ENCODE measurements at regions not wholly inside any gene's neighbourhood (a gene's known extent, or its start where the extent isn't known, plus 50 kb on each side); places are given as distances from the start of the nearest gene placed in this dataset.

DNA sequence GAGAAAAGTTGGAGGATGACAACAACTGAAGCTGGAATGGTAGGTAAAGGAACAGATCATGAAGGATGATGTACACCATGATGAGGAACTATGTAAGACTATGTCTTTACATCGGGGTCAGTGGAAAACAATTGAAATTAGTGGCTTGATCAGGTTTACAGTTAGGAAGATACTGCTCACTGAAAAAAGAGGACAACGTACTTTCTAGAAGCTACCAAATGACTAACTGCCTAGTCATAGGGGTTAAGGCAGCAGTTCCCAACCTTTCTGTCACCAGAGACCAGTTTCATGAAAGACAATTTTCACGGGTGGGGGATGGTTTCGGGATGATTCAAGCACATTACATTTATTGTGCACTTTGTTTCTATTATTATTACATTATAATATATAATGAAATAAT, 91.6 kb upstream of the ANKRD1 start:
- TF ChIP-seq RAD21 (IDR thresholded peaks at IDR 0.05; ENCODE audit: low read depth) (no peak), EP300 (IDR thresholded peaks at IDR 0.05; ENCODE audit: borderline replicate concordance) (no peak), CREB1 (IDR thresholded peaks at IDR 0.05; ENCODE audit: low read depth) (no peak), FOXM1 (IDR thresholded peaks at IDR 0.05; ENCODE audit: borderline replicate concordance, low read depth) (no peak), ZBTB7A (IDR thresholded peaks at IDR 0.05; ENCODE audit: low read depth) (no peak)
- TF ChIP-seq, protein P1, sequence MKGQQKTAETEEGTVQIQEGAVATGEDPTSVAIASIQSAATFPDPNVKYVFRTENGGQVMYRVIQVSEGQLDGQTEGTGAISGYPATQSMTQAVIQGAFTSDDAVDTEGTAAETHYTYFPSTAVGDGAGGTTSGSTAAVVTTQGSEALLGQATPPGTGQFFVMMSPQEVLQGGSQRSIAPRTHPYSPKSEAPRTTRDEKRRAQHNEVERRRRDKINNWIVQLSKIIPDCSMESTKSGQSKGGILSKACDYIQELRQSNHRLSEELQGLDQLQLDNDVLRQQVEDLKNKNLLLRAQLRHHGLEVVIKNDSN (IDR thresholded peaks at IDR 0.05) = no peak
- TF ChIP-seq, protein P2, sequence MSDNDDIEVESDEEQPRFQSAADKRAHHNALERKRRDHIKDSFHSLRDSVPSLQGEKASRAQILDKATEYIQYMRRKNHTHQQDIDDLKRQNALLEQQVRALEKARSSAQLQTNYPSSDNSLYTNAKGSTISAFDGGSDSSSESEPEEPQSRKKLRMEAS (IDR thresholded peaks at IDR 0.05) = no peak

DNA sequence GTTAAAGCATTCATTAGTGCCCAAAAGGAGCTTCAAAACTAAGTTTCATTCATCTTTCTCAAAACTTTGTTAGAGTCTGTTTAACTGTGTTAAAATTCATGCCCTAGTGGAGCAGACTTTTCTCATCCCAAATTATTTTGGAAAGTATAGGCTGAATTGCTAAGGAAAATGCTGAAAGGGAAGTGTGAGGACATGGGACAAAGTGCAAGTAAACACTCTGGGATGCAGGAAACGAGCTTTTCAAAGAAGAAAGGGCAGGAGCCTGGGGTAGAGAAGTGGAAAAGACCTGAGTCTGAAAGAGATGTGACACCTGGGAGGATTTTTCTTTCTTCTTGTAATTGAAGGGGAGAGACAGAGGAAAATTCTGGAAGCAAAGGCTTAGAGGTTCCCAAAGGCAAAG, 93.1 kb upstream of the ANKRD1 start:
- TF ChIP-seq EGR1 (IDR thresholded peaks at IDR 0.05) (no peak), YY1 (IDR thresholded peaks at IDR 0.05; ENCODE audit: low read depth) (no peak), NFIC (IDR thresholded peaks at IDR 0.05) (no peak), FOXM1 (IDR thresholded peaks at IDR 0.05; ENCODE audit: borderline replicate concordance, low read depth) (no peak), TCF12 (IDR thresholded peaks at IDR 0.05; ENCODE audit: low read depth) (no peak), TEAD4 (IDR thresholded peaks at IDR 0.05) (no peak), CEBPB (IDR thresholded peaks at IDR 0.05) (no peak), TAF1 (IDR thresholded peaks at IDR 0.05; ENCODE audit: low read depth) (no peak), RAD21 (IDR thresholded peaks at IDR 0.05; ENCODE audit: low read depth) (no peak)
- TF ChIP-seq, protein P3, sequence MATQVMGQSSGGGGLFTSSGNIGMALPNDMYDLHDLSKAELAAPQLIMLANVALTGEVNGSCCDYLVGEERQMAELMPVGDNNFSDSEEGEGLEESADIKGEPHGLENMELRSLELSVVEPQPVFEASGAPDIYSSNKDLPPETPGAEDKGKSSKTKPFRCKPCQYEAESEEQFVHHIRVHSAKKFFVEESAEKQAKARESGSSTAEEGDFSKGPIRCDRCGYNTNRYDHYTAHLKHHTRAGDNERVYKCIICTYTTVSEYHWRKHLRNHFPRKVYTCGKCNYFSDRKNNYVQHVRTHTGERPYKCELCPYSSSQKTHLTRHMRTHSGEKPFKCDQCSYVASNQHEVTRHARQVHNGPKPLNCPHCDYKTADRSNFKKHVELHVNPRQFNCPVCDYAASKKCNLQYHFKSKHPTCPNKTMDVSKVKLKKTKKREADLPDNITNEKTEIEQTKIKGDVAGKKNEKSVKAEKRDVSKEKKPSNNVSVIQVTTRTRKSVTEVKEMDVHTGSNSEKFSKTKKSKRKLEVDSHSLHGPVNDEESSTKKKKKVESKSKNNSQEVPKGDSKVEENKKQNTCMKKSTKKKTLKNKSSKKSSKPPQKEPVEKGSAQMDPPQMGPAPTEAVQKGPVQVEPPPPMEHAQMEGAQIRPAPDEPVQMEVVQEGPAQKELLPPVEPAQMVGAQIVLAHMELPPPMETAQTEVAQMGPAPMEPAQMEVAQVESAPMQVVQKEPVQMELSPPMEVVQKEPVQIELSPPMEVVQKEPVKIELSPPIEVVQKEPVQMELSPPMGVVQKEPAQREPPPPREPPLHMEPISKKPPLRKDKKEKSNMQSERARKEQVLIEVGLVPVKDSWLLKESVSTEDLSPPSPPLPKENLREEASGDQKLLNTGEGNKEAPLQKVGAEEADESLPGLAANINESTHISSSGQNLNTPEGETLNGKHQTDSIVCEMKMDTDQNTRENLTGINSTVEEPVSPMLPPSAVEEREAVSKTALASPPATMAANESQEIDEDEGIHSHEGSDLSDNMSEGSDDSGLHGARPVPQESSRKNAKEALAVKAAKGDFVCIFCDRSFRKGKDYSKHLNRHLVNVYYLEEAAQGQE (IDR thresholded peaks at IDR 0.05; ENCODE audit: low read depth) = no peak
- TF ChIP-seq, protein P1 (IDR thresholded peaks at IDR 0.05) = no peak
- TF ChIP-seq, protein P2 (IDR thresholded peaks at IDR 0.05) = no peak

DNA sequence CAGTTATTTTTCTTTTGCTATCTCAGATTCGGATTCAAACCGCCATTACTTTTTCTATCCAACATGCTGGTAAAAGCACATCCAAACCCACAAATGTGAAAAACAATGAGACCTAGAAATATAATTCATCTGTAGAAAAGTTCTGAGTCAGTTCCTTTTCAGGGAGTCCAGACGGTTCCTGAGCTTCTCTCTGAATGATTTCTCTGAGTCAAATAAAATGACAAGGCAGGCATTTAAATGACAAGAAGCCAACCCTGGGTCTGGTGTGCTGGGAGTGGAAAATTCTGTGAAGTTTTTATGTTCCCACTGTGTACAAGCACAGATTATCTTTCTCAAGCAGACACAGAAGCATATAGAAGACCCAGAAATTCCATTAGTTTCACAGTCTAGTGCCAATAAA, 96.3 kb upstream of the ANKRD1 start:
- TF ChIP-seq CEBPB (IDR thresholded peaks at IDR 0.05) (no peak), YY1 (IDR thresholded peaks at IDR 0.05; ENCODE audit: low read depth) (no peak), EP300 (IDR thresholded peaks at IDR 0.05; ENCODE audit: borderline replicate concordance) (no peak), CREB1 (IDR thresholded peaks at IDR 0.05; ENCODE audit: low read depth) (no peak), TAF1 (IDR thresholded peaks at IDR 0.05; ENCODE audit: low read depth) (no peak), RAD21 (IDR thresholded peaks at IDR 0.05; ENCODE audit: low read depth) (no peak), TEAD4 (IDR thresholded peaks at IDR 0.05) (no peak), ZBTB7A (IDR thresholded peaks at IDR 0.05; ENCODE audit: low read depth) (no peak), TCF12 (IDR thresholded peaks at IDR 0.05; ENCODE audit: low read depth) (no peak), NFIC (IDR thresholded peaks at IDR 0.05) (no peak), EGR1 (IDR thresholded peaks at IDR 0.05) (no peak), FOXM1 (IDR thresholded peaks at IDR 0.05; ENCODE audit: borderline replicate concordance, low read depth) (no peak)
- TF ChIP-seq, protein P3 (IDR thresholded peaks at IDR 0.05; ENCODE audit: low read depth) = no peak
- TF ChIP-seq, protein P1 (IDR thresholded peaks at IDR 0.05) = no peak
- TF ChIP-seq, protein P2 (IDR thresholded peaks at IDR 0.05) = no peak

GRCh38 chr10:91021901-91022300, 101.0 kb upstream of the ANKRD1 start:
- no peak for TF ChIP-seq CREB1 (IDR thresholded peaks at IDR 0.05; ENCODE audit: low read depth)
- no peak for TF ChIP-seq CEBPB (IDR thresholded peaks at IDR 0.05)
- no peak for TF ChIP-seq TCF12 (IDR thresholded peaks at IDR 0.05; ENCODE audit: low read depth)
- no peak for TF ChIP-seq FOXM1 (IDR thresholded peaks at IDR 0.05; ENCODE audit: borderline replicate concordance, low read depth)
- TF ChIP-seq, protein P2 (IDR thresholded peaks at IDR 0.05) = no peak
- no peak for TF ChIP-seq TAF1 (IDR thresholded peaks at IDR 0.05; ENCODE audit: low read depth)
- no peak for TF ChIP-seq NFIC (IDR thresholded peaks at IDR 0.05)
- TF ChIP-seq ZBTB7A (IDR thresholded peaks at IDR 0.05; ENCODE audit: low read depth) = no peak
- TF ChIP-seq RAD21 (IDR thresholded peaks at IDR 0.05; ENCODE audit: low read depth) = no peak
- TF ChIP-seq, protein P1 (IDR thresholded peaks at IDR 0.05) = no peak
- TF ChIP-seq, protein P3 (IDR thresholded peaks at IDR 0.05; ENCODE audit: low read depth) = no peak
- TF ChIP-seq EGR1 (IDR thresholded peaks at IDR 0.05) = no peak
